ENCODE measurements at regions not wholly inside any gene's neighbourhood (a gene's known extent, or its start where the extent isn't known, plus 50 kb on each side); places are given as distances from the start of the nearest gene placed in this dataset.
"Not testable (repeated sequence)": the region's sequence is repeated elsewhere in the genome, so short reads cannot be mapped to it uniquely, and the experiment has no call there.

GRCh38 chr7:92909686-92910475, 73.5 kb upstream of the CDK6 start:
- DNase-seq, result no peak

- peak; percentile 97 for DNase-seq
Observed at GRCh38 chr7:92904244-92905131, 68.1 kb upstream of the CDK6 start.

GRCh38 chr7:92898798-92899197, 62.4 kb upstream of the CDK6 start:
- no peak for DNase-seq

GRCh38 chr7:92894857-92895256, 58.5 kb upstream of the CDK6 start:
- DNase-seq, result not testable (repeated sequence)

DNA sequence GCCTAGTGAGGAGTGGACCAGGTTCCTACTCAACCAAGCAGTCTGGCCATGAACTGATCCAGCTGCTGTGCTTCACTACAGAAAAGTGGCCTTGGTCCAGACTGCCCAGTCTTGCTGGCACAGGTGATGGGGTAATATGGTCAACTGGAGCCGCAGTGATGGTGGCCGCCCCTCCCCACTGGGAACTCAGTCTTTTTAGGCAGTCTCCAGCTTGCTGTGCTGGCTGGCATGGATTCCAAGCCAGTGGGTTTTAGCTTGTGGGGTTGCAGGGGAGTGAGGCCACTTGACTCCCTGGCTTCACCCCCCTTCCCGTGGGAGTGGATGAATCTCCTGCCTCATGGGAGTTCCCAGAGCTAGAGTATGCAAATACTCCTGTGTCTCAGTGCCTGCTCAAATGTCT, 52.7 kb upstream of the CDK6 start:
- DNase-seq, result no peak
